Fibroblast of pulmonary artery (primary cell): ENCODE measurements at regions not wholly inside any gene's neighbourhood (a gene's known extent, or its start where the extent isn't known, plus 50 kb on each side); places are given as distances from the start of the nearest gene placed in this dataset.
"Not testable (repeated sequence)": the region's sequence is repeated elsewhere in the genome, so short reads cannot be mapped to it uniquely, and the experiment has no call there.

ENCODE experiments used
- DNase-seq: peaks from one replicate; pipeline ENCODE4 v3.0.0-alpha.2; 2010; ENCODE audit warnings: low read depth
- H3K4me3 ChIP-seq: replicated peaks from 2 replicates; pipeline ENCODE4 v1.5.1; 2011; ENCODE audit warnings: low read depth, mild to moderate bottlenecking, control low read depth, low read length, moderate library complexity
- CTCF ChIP-seq: IDR thresholded peaks from 2 replicates; pipeline ENCODE4 v1.5.1; 2011; ENCODE audit warnings: mild to moderate bottlenecking, control low read depth, low read length, inconsistent platforms; ENCODE audit errors: missing control alignments

DNA sequence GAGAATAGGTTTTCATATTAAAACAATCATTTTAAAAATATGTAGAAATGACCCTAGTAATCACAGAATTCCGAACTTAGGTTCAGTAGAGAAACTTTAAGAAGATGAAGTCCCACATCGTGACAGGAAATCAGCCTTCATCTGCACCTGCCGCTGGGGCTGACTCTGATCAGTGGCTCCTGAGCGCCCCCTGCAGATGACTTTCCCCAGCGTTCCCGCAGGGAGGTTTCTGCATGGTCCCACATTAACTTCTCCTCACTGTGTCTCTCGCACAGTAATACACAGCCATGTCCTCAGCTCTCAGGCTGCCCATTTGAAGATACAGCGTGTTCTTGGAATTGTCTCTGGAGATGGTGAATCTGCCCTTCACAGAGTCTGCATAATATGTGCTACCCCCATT lies 1131.1 kb downstream of the TMEM121 start:
- TF ChIP-seq CTCF = no peak
- H3K4me3 ChIP-seq = no peak overlapping the region
- DNase-seq = no peak

- not testable (repeated sequence) for DNase-seq, H3K4me3 ChIP-seq
These were observed 1131.9 kb downstream of the TMEM121 start for GRCh38 chr14:106658066-106658860.

DNA sequence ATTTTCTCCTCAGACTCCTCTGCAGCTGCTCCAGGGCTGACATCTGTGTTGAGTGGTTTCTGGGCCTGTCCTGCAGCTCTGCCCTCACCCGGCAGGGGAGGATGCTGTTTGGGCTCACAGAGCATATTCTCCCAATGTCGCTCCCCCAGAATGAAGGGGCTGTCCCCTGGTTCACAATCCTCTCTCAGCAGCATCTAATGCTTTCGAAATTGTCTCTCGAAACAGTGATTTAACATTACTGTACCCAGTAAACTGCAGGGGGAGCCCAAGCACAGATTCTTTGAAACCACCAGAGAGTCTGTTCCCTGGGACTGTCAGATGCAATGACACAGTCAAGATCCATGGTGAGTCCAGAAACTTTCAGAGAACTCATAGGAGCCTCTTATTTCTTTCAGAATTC lies 1135.2 kb downstream of the TMEM121 start:
- H3K4me3 ChIP-seq, DNase-seq: not testable (repeated sequence)

GRCh38 chr14:106662936-106663550 lies 1136.7 kb downstream of the TMEM121 start:
- TF ChIP-seq CTCF = no peak
- H3K4me3 ChIP-seq = no peak overlapping the region
- no peak for DNase-seq

DNA sequence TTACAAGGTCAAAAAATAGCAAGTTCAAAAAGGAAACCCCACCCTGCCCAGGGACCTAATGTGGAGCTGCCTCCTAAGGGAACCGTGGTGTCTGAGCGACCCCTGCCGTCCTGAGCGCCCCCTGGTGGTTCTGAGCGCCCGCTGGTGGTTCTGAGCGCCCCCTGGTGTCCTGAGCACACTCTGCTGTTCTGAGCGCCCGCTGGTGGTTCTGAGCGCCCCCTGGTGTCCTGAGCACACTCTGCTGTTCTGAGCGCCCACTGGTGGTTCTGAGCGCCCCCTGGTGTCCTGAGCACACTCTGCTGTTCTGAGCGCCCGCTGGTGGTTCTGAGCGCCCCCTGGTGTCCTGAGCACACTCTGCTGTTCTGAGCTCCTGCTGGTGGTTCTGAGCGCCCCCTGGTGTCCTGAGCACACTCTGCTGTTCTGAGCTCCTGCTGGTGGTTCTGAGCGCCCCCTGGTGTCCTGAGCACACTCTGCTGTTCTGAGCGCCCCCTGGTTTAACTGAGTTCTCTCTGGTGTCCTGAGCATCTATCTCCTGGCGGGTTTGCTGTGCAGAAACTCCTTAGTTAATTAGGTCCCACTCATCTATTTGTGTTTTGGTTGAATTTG lies 1137.5 kb downstream of the TMEM121 start:
- DNase-seq, H3K4me3 ChIP-seq: not testable (repeated sequence)

- H3K4me3 ChIP-seq = no peak overlapping the region
- DNase-seq = no peak
- no peak for TF ChIP-seq CTCF
These were observed 1139.4 kb downstream of the TMEM121 start for GRCh38 chr14:106665814-106666213.

- DNase-seq = no peak
- H3K4me3 ChIP-seq = no peak overlapping the region
These were observed 1140.0 kb downstream of the TMEM121 start for GRCh38 chr14:106666341-106666740.

GRCh38 chr14:106670011-106670410 lies 1143.6 kb downstream of the TMEM121 start:
- no peak overlapping the region for H3K4me3 ChIP-seq
- no peak for TF ChIP-seq CTCF
- DNase-seq = no peak

More at GRCh38 chr14:106666341-106666740, 1140.0 kb downstream of the TMEM121 start:
- TF ChIP-seq CTCF = no peak

GRCh38 chr14:106674093-106674492 lies 1147.7 kb downstream of the TMEM121 start:
- not testable (repeated sequence) for DNase-seq, H3K4me3 ChIP-seq

DNA sequence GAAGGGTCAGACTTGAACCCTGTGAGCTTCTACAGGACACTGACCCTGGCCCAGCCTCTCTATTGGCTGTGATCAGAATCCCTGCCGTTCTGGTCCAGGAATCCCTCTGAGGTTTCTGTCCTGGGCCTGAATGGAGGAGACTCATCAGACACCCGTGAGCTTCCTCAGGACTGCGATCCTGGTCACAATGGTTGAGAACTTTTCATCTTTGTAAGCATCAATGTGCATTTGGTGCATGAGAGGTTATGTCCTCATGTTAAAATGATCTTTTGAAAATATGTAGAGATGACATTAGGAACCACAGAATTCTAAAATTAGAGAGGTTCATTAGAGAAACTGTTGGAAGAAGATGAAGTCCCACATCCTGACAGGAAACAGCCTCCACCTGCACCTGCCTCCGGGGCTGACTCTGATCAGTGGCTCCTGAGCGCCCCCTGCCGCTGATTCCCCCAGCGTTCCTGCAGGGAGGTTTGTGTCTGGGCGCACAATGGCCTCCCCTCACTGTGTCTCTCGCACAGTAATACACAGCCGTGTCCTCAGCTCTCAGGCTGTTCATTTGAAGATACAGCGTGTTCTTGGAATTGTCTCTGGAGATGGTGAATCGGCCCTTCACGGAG lies 1148.2 kb downstream of the TMEM121 start:
- H3K4me3 ChIP-seq, DNase-seq: not testable (repeated sequence)

- not testable (repeated sequence) for DNase-seq, H3K4me3 ChIP-seq
These were observed 1149.3 kb downstream of the TMEM121 start for GRCh38 chr14:106675716-106676115.
